ENCODE measurements at regions not wholly inside any gene's neighbourhood (a gene's known extent, or its start where the extent isn't known, plus 50 kb on each side); places are given as distances from the start of the nearest gene placed in this dataset.

GRCh38 chr11:134755535-134755934 is 343.5 kb upstream of the B3GAT1 start:
- TF ChIP-seq, protein P1, sequence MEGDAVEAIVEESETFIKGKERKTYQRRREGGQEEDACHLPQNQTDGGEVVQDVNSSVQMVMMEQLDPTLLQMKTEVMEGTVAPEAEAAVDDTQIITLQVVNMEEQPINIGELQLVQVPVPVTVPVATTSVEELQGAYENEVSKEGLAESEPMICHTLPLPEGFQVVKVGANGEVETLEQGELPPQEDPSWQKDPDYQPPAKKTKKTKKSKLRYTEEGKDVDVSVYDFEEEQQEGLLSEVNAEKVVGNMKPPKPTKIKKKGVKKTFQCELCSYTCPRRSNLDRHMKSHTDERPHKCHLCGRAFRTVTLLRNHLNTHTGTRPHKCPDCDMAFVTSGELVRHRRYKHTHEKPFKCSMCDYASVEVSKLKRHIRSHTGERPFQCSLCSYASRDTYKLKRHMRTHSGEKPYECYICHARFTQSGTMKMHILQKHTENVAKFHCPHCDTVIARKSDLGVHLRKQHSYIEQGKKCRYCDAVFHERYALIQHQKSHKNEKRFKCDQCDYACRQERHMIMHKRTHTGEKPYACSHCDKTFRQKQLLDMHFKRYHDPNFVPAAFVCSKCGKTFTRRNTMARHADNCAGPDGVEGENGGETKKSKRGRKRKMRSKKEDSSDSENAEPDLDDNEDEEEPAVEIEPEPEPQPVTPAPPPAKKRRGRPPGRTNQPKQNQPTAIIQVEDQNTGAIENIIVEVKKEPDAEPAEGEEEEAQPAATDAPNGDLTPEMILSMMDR (IDR thresholded peaks at IDR 0.05; ENCODE audit: insufficient read depth, low read depth, low read length), result no peak
- no peak for TF ChIP-seq EZH2 (IDR thresholded peaks at IDR 0.05; ENCODE audit: insufficient read depth, low read length)

All from astrocyte (in vitro differentiated cells and primary cell).